Stimulated activated effector memory CD8-positive, alpha-beta T cell treated with anti-CD3 and anti-CD28 coated beads, Interleukin-12 subunit alpha, Interleukin-12 subunit beta, amount 100 ng/mL, for 72 hours (primary cell): ENCODE measurements at regions not wholly inside any gene's neighbourhood (a gene's known extent, or its start where the extent isn't known, plus 50 kb on each side); places are given as distances from the start of the nearest gene placed in this dataset.

Source experiments
- ATAC-seq: fragments of 150-1000 bp; cut with Tn5 transposase; 2 replicates; pipeline ENCODE4 v1.10.0; 2021
- DNase-seq, 2 donors: peaks; one replicate each; pipeline ENCODE4 v3.0.0; 2021 to 2022; ENCODE audit warnings: low spot score in 2 of 2
- H3K27ac Mint-ChIP-seq: one replicate; pipeline ENCODE4 v1.8.0; 2022; ENCODE audit warnings: mild to moderate bottlenecking, mixed read lengths
- H3K36me3 Mint-ChIP-seq: one replicate; pipeline ENCODE4 v1.8.0; 2022; ENCODE audit warnings: mild to moderate bottlenecking, mixed read lengths
- H3K4me1 Mint-ChIP-seq: one replicate; pipeline ENCODE4 v1.8.0; 2022; ENCODE audit warnings: mixed read lengths
- H3K4me3 Mint-ChIP-seq: one replicate; pipeline ENCODE4 v1.8.0; 2022; ENCODE audit warnings: mild to moderate bottlenecking, mixed read lengths
- H3K9me3 Mint-ChIP-seq: one replicate; pipeline ENCODE4 v1.8.0; 2022; ENCODE audit warnings: mixed read lengths

DNA sequence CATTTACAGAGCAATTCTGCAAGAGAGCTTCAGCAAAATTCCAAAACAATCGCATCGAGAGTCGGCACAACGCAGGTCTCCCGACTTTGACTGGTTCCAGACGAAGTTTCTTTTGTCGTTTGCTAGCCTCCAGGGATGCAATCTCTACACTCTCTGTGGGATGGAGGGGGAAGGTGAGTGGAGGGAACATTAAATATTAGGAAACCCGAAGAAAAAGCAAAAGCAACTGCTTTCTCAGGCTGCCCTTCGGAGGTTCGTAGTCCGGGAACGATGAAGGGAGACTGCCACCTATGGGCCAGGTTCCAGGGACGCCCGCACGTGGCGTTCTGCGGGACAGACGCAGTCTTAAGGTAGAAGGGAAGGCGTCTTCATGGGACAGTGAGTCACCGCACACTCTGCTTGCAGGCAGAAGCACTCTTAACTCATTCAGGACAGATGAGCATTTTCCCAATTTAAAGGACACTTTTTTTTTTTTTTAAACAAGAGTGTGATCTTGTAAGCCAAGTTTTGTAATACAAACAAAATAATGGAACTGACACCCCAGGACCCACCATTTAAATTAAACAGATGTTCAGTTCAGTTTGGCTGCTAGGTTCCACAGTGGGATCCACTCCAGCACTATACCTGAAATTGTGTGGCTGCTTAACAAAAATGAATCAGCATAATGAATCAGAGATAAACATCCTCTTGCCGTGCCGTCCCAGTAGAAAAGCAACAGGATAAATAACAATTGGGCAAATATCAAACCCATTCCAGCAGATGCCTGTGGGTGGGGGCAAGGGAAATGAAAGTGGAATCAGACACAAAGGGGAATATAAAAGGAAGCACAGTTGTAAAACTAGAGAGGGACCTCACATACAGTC, 65.8 kb upstream of the ARMC2 start:
- ATAC-seq (peak; percentile 98), DNase-seq (peak; percentile 49 to 82)
- Mint-ChIP-seq H3K27ac (no peak overlapping the region), H3K4me3 (peak overlapping the region; percentile 60), H3K9me3 (no peaks in the 10 kb centered on the region), H3K4me1 (peaks cover 10% of the 10 kb centered on the region), H3K36me3 (no peaks in the 10 kb centered on the region)

DNA sequence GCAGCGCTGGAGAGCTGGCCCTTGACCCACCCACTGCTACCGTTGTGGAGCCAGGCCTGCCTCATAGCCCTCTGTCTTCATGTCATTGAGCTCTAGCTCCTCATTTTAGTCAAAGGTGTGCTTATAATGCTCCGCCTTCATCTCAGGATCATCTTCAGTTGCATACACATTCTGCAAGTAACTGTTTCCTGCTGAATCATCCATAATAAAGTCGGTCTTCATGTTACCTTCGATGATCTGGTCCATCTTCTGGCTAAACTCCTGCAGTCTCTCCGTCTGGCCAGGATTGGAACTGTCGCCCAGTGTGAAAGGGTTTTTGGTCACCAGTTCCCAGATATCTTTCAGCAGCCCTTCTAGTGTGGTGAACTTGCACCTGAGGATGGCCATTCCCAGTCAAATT, 62.6 kb upstream of the ARMC2 start:
- H3K4me1 Mint-ChIP-seq, result peaks cover 10% of the 10 kb centered on the region
- DNase-seq (peak in 1 of 2 donors; percentile 34), ATAC-seq (no peak)
- no peaks in the 10 kb centered on the region for H3K9me3 Mint-ChIP-seq
- no peak overlapping the region for H3K4me3 Mint-ChIP-seq
- no peaks in the 10 kb centered on the region for H3K36me3 Mint-ChIP-seq
- no peak overlapping the region for H3K27ac Mint-ChIP-seq

DNA sequence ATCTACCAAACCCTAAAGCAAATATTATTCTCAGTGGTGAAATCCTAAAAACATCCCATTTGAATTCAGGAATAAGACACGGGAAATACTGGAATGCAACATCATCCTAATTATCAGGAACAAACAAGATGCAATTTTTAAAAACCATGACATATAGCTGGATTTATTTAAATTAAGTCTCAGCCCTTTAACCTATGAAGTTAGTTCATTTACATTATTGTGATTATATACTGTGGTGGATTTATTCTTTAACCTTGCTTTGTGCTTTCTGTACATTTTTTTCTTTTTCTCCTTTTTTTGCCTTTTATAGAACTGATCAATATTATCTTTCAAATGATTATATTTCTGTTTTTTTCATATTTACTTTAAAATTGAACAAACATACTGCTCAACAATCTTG, 59.8 kb upstream of the ARMC2 start:
- no peak overlapping the region for H3K27ac Mint-ChIP-seq
- no peak overlapping the region for H3K4me3 Mint-ChIP-seq
- H3K36me3 Mint-ChIP-seq, result no peaks in the 10 kb centered on the region
- DNase-seq, result no peak
- no peaks in the 10 kb centered on the region for H3K9me3 Mint-ChIP-seq
- no peak for ATAC-seq
- no peaks in the 10 kb centered on the region for H3K4me1 Mint-ChIP-seq

DNA sequence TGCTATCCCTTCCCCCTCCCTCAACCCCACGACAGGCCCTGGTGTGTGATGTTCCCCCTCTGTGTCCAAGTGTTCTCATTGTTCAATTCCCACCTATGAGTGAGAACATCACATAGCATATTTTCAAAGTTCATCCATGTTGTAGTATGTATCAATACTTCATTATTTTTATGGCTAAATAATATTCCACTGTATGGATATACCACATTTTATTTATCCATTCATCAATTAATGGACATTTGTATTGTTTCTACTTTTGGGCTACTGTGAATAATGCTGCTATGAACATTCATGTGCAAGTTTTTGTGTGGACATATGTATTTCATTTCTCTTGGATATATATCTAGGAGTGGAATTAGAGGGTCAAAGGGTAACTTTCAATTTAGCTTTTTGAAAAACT, 58.7 kb upstream of the ARMC2 start:
- Mint-ChIP-seq H3K9me3 (no peaks in the 10 kb centered on the region), H3K4me1 (no peaks in the 10 kb centered on the region), H3K27ac (no peak overlapping the region), H3K4me3 (no peak overlapping the region), H3K36me3 (no peaks in the 10 kb centered on the region)
- ATAC-seq, result no peak
- DNase-seq, result no peak

DNA sequence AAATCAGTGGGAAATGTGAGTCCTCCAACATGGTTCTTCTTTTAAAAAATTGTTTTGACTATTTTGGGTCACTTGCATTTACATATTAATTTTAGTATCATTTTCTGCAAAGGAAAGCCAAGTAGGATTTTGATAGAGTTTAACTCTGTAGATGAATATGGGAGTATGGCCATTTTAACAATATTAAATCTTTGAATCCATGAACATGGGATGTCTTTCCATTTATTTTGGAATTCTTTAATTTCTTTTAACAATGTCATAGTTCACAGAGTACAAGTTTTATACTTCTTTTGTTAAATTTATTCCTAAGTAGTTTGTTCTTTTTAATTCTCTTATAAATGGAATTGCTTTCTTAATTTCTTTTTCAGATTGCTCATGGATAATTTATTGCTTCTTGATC, 56.5 kb upstream of the ARMC2 start:
- Mint-ChIP-seq H3K27ac (no peak overlapping the region), H3K9me3 (no peaks in the 10 kb centered on the region), H3K4me1 (no peaks in the 10 kb centered on the region), H3K36me3 (no peaks in the 10 kb centered on the region), H3K4me3 (no peak overlapping the region)
- DNase-seq (no peak), ATAC-seq (no peak)

DNA sequence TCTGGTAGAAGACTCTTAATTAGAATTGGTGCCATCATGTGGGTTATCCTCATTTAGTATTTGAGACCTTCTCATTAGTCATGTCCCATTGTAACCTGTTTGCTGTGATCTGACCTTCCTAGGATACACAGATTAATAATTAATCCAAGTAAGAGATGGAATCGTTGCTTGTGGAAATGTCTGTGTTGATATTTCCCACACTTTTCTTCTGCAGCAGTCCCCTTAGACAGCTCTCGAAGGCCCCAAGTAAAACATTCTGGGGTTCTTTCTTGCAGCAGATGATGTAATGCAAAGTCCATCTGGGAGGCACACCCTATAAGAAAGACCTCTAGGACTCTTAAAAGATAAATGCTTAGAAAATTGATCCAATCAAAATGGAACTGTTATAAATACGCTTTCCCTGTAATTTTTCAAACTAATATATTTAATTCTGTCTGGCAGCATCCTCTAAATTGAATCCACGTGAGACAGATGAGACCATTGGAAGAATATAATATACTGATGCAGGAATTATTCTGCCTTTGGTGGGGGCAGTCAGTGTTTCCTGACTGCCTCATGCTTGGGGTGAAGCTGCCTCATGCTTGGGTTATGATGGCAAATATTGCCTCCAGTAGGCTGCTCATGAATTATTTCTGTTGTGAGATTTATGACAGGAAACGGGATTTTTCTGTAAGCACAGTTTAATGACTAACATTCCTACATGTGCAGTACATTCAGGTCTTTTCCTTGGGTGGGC, 54.5 kb upstream of the ARMC2 start:
- Mint-ChIP-seq H3K4me3 (no peak overlapping the region), H3K9me3 (no peaks in the 10 kb centered on the region), H3K27ac (no peak overlapping the region), H3K4me1 (peaks cover 11% of the 10 kb centered on the region), H3K36me3 (no peaks in the 10 kb centered on the region)
- DNase-seq (no peak), ATAC-seq (no peak)

DNA sequence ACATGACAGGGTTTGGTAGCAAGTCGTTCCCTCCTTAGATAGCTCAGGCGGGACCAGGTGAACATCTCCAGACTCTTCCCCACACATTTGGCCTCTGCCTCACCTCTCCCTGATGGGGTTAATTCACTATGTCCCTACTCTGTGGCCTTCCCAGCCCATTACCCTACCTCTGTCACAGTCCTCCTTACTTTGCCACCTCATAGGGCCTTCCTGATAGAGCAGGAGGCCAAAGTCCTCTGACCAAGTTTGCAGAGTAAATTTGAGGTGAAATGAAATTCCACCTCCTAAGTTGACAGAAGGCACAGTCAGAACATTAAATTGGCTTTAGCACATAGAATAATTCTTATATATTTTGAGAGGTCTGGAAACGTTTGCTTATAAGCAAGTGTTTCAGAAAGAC, 53.1 kb upstream of the ARMC2 start:
- Mint-ChIP-seq H3K4me1 (peaks cover 17% of the 10 kb centered on the region), H3K4me3 (no peak overlapping the region), H3K36me3 (no peaks in the 10 kb centered on the region), H3K9me3 (no peaks in the 10 kb centered on the region), H3K27ac (peak overlapping the region; percentile 3)
- DNase-seq (no peak), ATAC-seq (no peak)

DNA sequence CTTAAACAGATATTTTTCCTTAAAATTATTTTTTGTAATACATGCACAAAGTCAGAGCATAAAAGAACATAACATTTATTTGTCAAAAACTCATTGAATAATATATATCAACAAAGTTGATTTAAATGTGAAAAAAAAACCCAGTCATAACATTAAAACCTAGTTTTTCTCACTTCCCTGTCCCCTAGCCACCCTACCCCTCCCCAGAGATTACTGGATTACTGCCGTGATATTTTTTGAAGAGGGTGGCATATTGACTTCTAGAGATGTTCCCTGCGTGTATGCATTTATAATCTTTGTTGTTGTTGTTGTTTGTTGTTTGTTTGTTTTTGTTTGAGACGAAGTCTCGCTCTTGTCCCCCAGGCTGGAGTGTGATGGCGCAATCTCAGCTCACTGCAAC, 52.4 kb upstream of the ARMC2 start:
- Mint-ChIP-seq H3K4me3 (no peak overlapping the region), H3K9me3 (no peaks in the 10 kb centered on the region), H3K36me3 (no peaks in the 10 kb centered on the region), H3K27ac (no peak overlapping the region), H3K4me1 (peaks cover 17% of the 10 kb centered on the region)
- DNase-seq, result no peak
- no peak for ATAC-seq

DNA sequence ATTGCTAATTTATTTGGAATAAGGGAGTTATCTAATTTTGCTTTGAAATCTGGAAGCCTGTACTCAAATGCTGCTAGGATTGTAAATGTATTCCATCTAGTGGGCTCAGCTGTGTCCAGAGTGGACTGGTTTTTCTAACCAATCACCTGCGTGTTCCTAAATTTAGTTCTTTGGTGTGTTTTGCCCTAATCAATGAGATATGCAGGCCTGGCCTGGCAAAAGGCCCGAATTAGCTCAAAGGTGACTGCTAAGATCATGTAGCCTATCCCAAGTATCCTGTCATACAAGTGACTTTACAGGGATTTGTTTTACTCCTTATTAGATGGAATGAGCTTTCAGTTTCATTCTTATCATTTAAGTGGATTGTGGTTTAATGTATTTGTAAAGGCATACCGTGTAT, 51.3 kb upstream of the ARMC2 start:
- Mint-ChIP-seq H3K4me3 (no peak overlapping the region), H3K9me3 (no peaks in the 10 kb centered on the region), H3K36me3 (no peaks in the 10 kb centered on the region), H3K27ac (peak overlapping the region; percentile 75), H3K4me1 (peaks cover 23% of the 10 kb centered on the region)
- DNase-seq, result no peak
- no peak for ATAC-seq

DNA sequence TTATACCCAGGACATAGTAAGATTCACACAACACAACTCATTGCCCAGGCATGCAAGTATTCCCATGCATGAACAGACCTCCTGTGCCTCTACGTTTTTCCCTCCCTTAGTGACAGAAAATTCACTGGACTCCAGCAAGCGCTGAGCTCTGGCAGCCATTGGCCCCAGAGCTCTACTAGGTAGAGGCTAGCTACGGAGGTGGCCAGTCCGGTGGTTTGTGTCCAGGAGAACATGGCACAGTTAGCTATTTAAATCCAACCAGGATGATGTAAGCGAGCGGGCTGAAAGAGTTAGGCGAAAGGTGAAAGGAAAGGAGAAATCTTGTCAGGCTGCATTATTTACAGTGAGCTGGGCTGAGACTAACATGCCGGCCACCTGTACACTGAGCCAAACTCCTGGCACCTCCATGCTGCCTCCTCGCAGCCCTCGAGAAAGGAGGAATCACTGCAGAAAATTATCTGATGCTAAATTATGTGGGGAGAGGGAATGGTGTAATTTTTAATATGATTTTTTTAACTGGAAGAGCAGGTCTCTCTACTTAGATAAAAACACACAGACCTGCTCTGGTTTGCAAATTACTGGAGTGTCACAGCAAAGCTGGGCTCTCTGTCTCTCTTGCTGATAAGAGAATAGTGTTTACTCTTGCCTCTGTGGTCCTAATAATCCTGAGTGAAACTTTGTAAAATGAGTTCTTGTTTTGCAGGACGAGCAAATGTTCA, 50.1 kb upstream of the ARMC2 start:
- no peaks in the 10 kb centered on the region for H3K9me3 Mint-ChIP-seq
- H3K36me3 Mint-ChIP-seq, result no peaks in the 10 kb centered on the region
- H3K4me3 Mint-ChIP-seq, result peak overlapping the region; percentile 67
- peak; percentile 47 for ATAC-seq
- no peak for DNase-seq
- peaks cover 23% of the 10 kb centered on the region for H3K4me1 Mint-ChIP-seq
- peak overlapping the region; percentile 75 for H3K27ac Mint-ChIP-seq
